NT2/D1 (cell line): ENCODE measurements at regions not wholly inside any gene's neighbourhood (a gene's known extent, or its start where the extent isn't known, plus 50 kb on each side); places are given as distances from the start of the nearest gene placed in this dataset.

ENCODE experiments used
- DNase-seq: peaks from one replicate; pipeline ENCODE4 v3.0.0-alpha.2; 2011; ENCODE audit warnings: low read depth, low spot score
- H3K27me3 ChIP-seq: 2 replicates; pipeline ENCODE4 v1.6.0; 2011; ENCODE audit warnings: mild to moderate bottlenecking; ENCODE audit not compliant: insufficient read length, insufficient read depth
- H3K36me3 ChIP-seq: 2 replicates; pipeline ENCODE4 v1.6.1; 2011; ENCODE audit warnings: mild to moderate bottlenecking, low read length, mixed read lengths; ENCODE audit not compliant: insufficient read depth, insufficient read length
- H3K4me1 ChIP-seq: 2 replicates; pipeline ENCODE4 v1.5.1; 2011; ENCODE audit not compliant: insufficient read depth, insufficient read length
- H3K4me3 ChIP-seq: 2 replicates; pipeline ENCODE4 v1.5.1; 2011; ENCODE audit warnings: low read depth; ENCODE audit not compliant: insufficient read length
- H3K9ac ChIP-seq: 2 replicates; pipeline ENCODE4 v1.6.0; 2011; ENCODE audit warnings: low read depth; ENCODE audit not compliant: insufficient read length
- H3K9me3 ChIP-seq: 2 replicates; pipeline ENCODE4 v1.5.1; 2011; ENCODE audit warnings: mild to moderate bottlenecking, low read length; ENCODE audit not compliant: insufficient read depth
- SUZ12 ChIP-seq: IDR thresholded peaks from 2 replicates; pipeline ENCODE4 v1.6.1; 2011; ENCODE audit not compliant: insufficient read length, insufficient read depth; ENCODE audit errors: extremely low read depth
- YY1 ChIP-seq: IDR thresholded peaks from 2 replicates; pipeline ENCODE4 v1.6.1; 2011; ENCODE audit not compliant: insufficient read length, insufficient read depth
- ZNF274 ChIP-seq: IDR thresholded peaks from 2 replicates; pipeline ENCODE4 v1.6.1; 2011; ENCODE audit warnings: mild to moderate bottlenecking, low read depth, low read length

DNA sequence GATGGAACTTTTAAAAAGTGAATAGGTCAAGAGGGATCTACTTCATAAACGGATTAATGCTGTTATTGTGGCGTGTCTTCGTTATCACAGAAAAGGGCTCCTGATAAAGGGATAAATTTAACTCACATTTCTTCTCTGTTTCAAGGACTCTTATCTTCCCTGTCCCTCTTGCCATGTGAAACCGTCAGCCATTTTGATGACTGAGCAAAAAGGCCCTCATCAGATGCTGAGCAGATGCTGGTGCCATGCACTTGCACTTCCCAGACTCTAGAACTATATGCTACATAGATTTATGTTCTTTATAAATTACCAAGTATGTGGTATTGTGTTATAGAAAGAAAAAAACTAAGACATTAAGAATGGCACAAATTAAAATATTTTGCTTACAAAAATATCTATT lies 1011.8 kb upstream of the GBE1 start:
- H3K9me3 ChIP-seq, result no peaks in the 10 kb centered on the region
- no peak for DNase-seq
- no peaks in the 10 kb centered on the region for H3K27me3 ChIP-seq
- no peak for TF ChIP-seq SUZ12
- no peak for TF ChIP-seq YY1
- no peak for TF ChIP-seq ZNF274
- H3K4me1 ChIP-seq, result no peaks in the 10 kb centered on the region
- H3K9ac ChIP-seq, result no peak overlapping the region
- H3K4me3 ChIP-seq, result no peak overlapping the region
- H3K36me3 ChIP-seq, result no peaks in the 10 kb centered on the region

DNA sequence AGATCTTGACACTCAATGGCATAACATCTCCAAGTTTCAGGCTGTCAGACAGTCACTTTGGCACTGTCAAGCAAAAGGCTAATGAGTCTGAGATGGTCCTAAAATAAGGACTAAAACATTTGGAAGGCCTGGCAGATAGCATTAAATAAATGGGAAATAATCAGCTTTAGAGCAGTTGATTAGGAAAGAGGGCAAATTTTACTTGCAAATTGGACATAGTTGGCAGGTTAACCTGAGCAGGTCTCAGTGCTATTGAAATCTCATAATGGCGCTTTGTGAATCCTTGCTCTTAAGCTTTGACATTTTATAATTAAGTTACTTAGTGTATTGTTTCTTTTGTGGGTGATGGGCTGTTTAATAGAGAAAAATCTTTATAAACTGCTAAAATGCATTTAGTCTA lies 1003.1 kb upstream of the GBE1 start:
- no peak for TF ChIP-seq YY1
- no peak for TF ChIP-seq SUZ12
- TF ChIP-seq ZNF274, result no peak
- Histone ChIP-seq H3K9ac (no peak overlapping the region), H3K4me3 (no peak overlapping the region), H3K9me3 (no peaks in the 10 kb centered on the region), H3K36me3 (no peaks in the 10 kb centered on the region), H3K27me3 (no peaks in the 10 kb centered on the region), H3K4me1 (no peaks in the 10 kb centered on the region)
- no peak for DNase-seq

- H3K27me3 ChIP-seq, result no peaks in the 10 kb centered on the region
- no peak for DNase-seq
- H3K9ac ChIP-seq, result no peak overlapping the region
- no peaks in the 10 kb centered on the region for H3K4me1 ChIP-seq
- H3K4me3 ChIP-seq, result no peak overlapping the region
- no peaks in the 10 kb centered on the region for H3K36me3 ChIP-seq
- no peaks in the 10 kb centered on the region for H3K9me3 ChIP-seq
- TF ChIP-seq ZNF274, result no peak
- no peak for TF ChIP-seq SUZ12
- TF ChIP-seq YY1, result no peak
Measured at GRCh38 chr3:82761858-82762257, 1000.4 kb upstream of the GBE1 start.

DNA sequence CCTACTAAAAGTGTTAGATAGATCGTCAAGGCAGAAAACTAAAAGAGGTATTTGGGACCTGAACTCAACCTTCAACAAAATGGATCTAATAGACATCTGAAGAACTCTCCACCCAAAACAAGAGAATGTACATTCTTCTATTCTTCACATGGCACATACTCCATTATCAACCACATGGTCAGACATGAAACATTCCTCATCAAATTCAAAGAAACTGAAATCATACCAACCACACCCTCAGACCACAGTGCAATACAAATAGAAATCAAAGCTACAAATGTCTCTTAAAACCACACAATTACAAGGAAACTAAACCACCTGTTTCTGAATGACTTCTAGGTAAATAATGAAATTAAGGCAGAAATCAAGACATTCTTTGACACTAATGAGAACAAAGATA lies 984.1 kb upstream of the GBE1 start:
- Histone ChIP-seq H3K27me3 (no peaks in the 10 kb centered on the region), H3K9me3 (no peaks in the 10 kb centered on the region), H3K4me3 (no peak overlapping the region), H3K36me3 (no peaks in the 10 kb centered on the region), H3K9ac (no peak overlapping the region), H3K4me1 (peaks cover 2% of the 10 kb centered on the region)
- TF ChIP-seq SUZ12, result no peak
- TF ChIP-seq ZNF274, result no peak
- no peak for TF ChIP-seq YY1
- DNase-seq, result no peak

GRCh38 chr3:82743196-82743595 lies 981.8 kb upstream of the GBE1 start:
- no peak for DNase-seq
- Histone ChIP-seq H3K4me3 (no peak overlapping the region), H3K9me3 (no peaks in the 10 kb centered on the region), H3K27me3 (no peaks in the 10 kb centered on the region), H3K9ac (no peak overlapping the region), H3K36me3 (no peaks in the 10 kb centered on the region), H3K4me1 (peaks cover 3% of the 10 kb centered on the region)
- TF ChIP-seq YY1, result no peak
- no peak for TF ChIP-seq SUZ12
- TF ChIP-seq ZNF274, result no peak

- TF ChIP-seq ZNF274 (no peak), YY1 (no peak), SUZ12 (no peak)
- H3K27me3 ChIP-seq, result no peaks in the 10 kb centered on the region
- no peak overlapping the region for H3K9ac ChIP-seq
- H3K36me3 ChIP-seq, result no peaks in the 10 kb centered on the region
- H3K4me3 ChIP-seq, result no peak overlapping the region
- no peaks in the 10 kb centered on the region for H3K9me3 ChIP-seq
- H3K4me1 ChIP-seq, result peaks cover 3% of the 10 kb centered on the region
- no peak for DNase-seq
Measured at GRCh38 chr3:82741346-82741745, 979.9 kb upstream of the GBE1 start.

DNA sequence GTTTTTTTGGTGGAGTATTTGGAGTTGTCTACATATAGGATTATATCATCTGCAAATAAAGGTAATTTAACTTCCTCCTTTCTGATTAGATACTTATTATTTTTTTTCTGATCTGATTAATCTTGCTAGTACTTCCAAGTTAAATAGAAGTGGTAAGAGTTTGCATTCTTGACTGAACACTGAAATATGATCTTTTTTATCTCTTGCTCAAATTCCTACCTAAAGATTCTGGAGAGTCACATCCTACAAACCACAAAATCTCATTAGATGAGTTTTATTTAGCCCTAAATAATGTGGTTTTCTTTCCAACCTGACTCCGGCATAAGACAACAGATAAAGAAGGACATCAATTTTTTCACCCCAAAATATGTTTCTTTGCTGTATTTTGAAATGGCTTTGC lies 977.9 kb upstream of the GBE1 start:
- no peaks in the 10 kb centered on the region for H3K36me3 ChIP-seq
- H3K9me3 ChIP-seq, result no peaks in the 10 kb centered on the region
- H3K4me1 ChIP-seq, result peaks cover 3% of the 10 kb centered on the region
- H3K27me3 ChIP-seq, result no peaks in the 10 kb centered on the region
- no peak overlapping the region for H3K9ac ChIP-seq
- no peak for TF ChIP-seq SUZ12
- TF ChIP-seq YY1, result no peak
- no peak for TF ChIP-seq ZNF274
- no peak for DNase-seq
- H3K4me3 ChIP-seq, result no peak overlapping the region
